Peyer's patch (tissue), 4 donors: ENCODE measurements at regions not wholly inside any gene's neighbourhood (a gene's known extent, or its start where the extent isn't known, plus 50 kb on each side); places are given as distances from the start of the nearest gene placed in this dataset.

Experiments
- POLR2A ChIP-seq, 2 donors: fragments of 450-650 bp; IDR thresholded peaks; one replicate each; pipeline ENCODE4 v1.5.1; 2017; ENCODE audit warnings: antibody characterized with exemption in 2 of 2, mild to moderate bottlenecking in 2 of 2, moderate library complexity in 2 of 2
- TF ChIP-seq, protein P1 (sequence below), 6 experiments: fragments of 450-650 bp in 4 of 6; fragments of 200-600 bp in 2 of 6; sonication (generic) in 1 of 6; IDR thresholded peaks; one replicate each; pipeline ENCODE4 v1.5.1; 2017 to 2019; ENCODE audit warnings: antibody characterized with exemption in 6 of 6, mild to moderate bottlenecking in 3 of 6, moderate library complexity in 1 of 6

DNA sequence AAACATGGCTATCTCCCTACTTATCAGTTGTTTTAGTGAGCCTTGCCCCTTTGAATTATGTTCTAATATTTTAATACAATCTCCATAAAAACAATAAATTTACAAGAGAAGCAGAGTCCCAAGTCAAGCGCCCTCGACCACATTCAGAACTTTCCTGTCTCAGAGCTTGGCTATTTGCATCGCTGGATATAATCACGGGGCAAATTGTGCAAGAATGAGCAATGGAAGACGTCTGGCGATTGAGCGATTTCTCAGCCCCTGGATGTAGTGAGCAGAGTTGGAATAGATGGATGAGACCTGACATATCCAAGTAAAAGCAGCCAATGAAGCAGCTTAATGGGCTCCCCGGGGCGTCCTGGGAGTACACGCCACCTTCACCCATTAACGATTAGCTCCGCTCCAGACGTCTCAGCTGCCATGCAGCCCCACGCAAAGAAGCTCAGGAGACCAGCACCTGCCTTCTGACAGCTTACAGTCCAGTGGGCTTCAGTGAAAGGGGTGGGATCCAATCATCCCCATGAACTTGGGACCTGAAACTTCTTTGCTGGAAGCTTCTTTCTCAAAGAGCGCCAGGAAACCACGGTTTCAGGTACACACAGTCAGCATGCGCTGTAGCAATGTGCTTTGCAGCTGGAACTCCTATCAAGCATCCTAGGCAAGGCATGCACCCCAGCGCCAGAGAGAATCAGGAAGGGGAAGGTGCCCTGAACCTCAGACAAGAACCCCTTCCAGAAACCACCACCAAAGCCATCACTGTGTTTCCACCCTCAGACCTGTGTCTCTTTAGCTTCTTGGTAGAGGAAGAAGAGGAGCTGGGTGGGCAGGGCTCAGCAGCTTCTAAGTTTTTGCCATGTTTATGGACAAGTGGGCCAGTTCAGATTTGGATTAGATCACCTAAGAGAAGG is 92.0 kb upstream of the IRX4 start:
- TF ChIP-seq, protein P1, sequence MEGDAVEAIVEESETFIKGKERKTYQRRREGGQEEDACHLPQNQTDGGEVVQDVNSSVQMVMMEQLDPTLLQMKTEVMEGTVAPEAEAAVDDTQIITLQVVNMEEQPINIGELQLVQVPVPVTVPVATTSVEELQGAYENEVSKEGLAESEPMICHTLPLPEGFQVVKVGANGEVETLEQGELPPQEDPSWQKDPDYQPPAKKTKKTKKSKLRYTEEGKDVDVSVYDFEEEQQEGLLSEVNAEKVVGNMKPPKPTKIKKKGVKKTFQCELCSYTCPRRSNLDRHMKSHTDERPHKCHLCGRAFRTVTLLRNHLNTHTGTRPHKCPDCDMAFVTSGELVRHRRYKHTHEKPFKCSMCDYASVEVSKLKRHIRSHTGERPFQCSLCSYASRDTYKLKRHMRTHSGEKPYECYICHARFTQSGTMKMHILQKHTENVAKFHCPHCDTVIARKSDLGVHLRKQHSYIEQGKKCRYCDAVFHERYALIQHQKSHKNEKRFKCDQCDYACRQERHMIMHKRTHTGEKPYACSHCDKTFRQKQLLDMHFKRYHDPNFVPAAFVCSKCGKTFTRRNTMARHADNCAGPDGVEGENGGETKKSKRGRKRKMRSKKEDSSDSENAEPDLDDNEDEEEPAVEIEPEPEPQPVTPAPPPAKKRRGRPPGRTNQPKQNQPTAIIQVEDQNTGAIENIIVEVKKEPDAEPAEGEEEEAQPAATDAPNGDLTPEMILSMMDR (IDR thresholded peaks at IDR 0.05): no peak
- TF ChIP-seq POLR2A (IDR thresholded peaks at IDR 0.05): no peak
